ENCODE measurements at regions not wholly inside any gene's neighbourhood (a gene's known extent, or its start where the extent isn't known, plus 50 kb on each side); places are given as distances from the start of the nearest gene placed in this dataset.
"Not testable (repeated sequence)": the region's sequence is repeated elsewhere in the genome, so short reads cannot be mapped to it uniquely, and the experiment has no call there.

- not testable (repeated sequence) for DNase-seq
These were observed 265.2 kb downstream of the CRLF2 start for GRCh38 chrX:947262-947661.

GRCh38 chrX:943035-943434, 269.4 kb downstream of the CRLF2 start:
- no peak for DNase-seq

DNA sequence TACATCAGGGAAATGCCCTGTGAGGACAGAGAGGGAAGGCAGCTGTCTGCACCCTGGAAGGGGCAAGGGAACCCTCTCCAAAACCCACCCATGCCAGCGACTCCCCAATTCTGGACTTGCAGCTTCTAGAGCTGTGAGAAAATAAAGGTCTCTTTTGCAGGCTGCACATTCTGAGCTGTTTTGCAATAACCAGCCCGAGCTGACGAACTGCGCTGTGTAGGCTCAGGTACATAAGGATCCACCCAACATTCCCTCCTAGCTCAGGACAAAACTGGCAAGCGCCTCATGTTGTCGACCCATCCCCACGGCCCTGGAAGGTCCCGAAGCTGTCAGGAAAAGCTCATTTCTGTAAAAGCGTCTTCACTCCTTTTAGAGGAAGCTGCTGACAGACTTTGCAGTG, 271.8 kb downstream of the CRLF2 start:
- DNase-seq: no peak

DNA sequence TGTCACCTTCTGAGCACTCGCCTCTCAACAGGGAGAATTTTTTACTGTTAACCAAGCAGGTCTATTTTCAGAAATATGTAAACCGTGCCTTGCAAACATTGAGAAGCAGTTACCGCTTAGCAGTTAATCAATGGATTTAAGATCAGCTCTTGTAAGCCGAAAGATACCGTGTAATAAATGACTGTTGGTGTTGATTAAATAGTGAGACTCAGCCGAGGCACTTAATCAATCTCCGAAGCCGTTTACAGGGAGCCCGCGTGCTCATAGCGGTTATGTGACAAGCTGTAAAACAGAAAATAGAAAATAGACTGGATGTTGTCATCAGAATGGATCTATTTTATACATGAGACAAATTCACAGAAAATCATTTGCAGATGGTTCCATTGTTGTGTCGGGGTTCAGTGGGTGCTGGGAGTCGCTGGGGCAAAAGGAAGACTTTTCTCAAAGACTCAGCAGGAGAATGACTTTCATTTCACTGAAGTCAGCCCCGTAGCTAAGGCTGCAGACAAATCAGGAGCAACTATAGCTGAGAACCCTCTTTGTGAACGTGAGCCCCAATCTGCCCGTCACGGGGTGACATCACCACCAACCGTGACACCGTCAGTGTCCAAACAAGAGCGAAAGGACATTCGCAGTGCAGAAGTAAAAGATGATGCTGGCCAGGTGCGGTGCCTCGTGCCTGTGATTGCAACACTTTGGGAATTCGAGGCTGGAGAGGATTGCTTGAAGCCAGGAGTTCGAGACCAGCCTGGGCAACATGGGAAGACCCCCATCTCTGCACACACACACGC, 275.3 kb downstream of the CRLF2 start:
- no peak for DNase-seq

- DNase-seq: no peak
These were observed 278.8 kb downstream of the CRLF2 start for GRCh38 chrX:933611-934010.

- DNase-seq: no peak
These were observed 283.8 kb downstream of the CRLF2 start for GRCh38 chrX:928606-929005.

GRCh38 chrX:926991-927390, 285.5 kb downstream of the CRLF2 start:
- no peak for DNase-seq

- DNase-seq: no peak
These were observed 286.4 kb downstream of the CRLF2 start for GRCh38 chrX:926070-926469.

GRCh38 chrX:925652-926061, 286.8 kb downstream of the CRLF2 start:
- no peak for DNase-seq

DNA sequence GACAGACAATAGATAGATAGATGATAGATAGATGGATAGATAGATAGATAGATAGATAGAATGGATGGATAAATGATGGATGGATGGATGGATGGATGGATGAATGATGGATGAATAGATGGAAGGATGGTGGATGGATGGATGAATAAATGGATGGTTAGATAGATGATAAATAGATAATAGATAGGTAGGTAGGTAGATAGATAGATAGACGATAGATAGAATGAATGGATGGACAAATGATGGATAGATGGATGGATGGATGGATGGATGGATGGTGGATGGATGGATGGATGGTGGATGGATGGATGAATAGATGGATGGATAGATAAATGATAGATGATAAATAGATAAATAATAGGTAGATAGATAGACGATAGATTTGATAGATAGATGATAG, 287.4 kb downstream of the CRLF2 start:
- no peak for DNase-seq

- no peak for DNase-seq
These were observed 288.4 kb downstream of the CRLF2 start for GRCh38 chrX:924017-924416.

DNA sequence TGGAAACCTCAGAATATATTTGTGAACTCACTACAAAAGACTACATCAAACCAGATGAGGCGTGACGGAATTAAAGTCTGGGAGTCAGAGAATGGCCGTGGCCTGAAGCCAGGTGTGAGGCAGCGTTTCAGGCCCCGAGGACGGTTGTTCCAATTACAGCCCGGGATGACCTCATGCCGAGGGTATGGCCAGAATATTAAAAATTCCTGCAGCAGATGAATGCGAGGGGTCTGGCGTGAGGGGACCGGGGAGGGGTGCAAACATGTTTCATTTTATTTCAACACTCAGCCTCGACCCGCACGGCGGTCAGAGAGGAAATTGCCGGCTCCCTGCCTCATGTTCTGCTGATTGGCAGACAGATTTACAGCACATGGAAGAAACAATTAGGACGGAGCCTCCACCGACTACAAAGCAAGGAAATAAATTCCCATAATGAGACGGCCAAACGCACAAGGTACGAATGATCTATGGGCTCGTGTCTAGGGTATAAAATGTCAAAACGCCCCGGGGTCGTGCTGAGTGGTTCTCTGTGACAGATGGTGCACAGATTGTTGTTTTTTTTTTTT, 289.7 kb downstream of the SHOX start:
- no peak for DNase-seq

DNA sequence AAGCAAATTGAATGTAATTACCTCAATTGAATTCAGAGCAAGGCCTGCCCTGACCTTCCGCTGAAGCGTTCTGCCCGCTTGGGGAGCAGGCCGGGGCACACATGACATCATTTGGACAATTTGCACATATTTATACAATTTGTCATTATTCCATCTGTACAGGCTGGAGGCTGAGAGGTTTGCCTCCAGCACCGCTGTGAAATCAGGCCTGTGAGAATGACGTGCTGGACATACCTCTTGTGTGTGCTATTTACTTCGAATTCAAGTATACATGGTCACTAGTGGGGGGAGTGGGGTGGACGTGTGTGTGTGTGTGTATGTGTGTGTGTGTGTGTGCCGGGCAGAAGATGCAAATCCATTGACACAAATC, 285.6 kb downstream of the SHOX start:
- DNase-seq: no peak

- peak in 1 of 5 experiments; percentile 46 for DNase-seq
These were observed 285.0 kb downstream of the SHOX start for GRCh38 chrX:915427-916229.

DNA sequence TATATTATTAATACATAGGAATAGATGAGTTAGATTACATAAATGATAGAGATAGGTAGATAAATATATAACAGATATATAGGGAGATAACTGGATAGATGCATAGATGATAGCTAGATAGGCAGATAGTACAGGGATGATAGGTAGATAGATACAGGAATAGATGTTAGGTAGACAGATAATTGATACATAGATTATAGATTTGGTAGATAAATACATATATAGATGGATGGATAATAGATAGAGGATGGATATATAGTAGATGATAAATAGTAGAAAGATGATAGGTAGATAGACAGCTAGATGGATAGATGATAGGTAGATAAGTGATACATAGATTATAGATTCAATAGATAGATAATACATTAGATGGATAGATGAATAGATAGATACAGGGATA, 283.6 kb downstream of the SHOX start:
- DNase-seq: no peak

DNA sequence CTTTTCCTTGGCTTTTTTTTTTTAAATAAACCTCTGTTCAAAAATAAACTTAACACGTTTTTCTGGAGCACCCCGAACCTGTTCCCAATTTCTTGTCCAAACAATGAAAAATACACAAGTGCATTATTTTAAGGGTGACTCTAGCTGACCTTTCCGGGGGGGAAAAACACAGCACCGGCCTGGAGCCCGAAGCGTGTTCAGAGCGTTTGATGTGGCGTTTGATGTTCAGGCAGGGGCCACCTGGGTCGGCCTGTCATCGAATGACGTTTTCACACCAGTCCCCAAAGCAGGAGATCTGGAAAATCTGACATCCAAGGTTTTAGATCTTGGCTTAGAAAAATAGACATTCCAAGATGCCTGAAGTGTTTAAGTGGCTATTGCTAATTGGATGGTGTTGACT, 282.1 kb downstream of the SHOX start:
- DNase-seq: no peak

DNA sequence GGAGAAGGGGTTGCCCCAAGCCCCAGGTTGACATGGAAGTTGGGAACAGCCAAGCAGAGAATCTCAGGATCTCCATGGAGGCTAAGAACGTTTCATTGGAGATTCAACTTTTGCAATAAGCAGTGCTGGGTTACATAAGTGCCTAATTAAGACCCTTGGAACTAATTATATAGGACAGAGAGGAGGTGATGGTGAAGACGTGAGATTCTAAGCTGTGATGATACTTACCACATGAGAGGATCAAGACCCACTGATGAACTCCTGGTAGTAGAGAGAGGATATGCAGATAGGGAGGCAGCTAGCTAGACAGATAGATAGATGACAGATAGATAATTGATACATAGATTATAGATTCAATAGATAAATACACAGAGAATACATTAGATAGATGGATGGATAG, 278.5 kb downstream of the SHOX start:
- DNase-seq: not testable (repeated sequence)

GRCh38 chrX:906586-906985, 276.0 kb downstream of the SHOX start:
- no peak for DNase-seq

- DNase-seq: no peak
These were observed 275.4 kb downstream of the SHOX start for GRCh38 chrX:905848-906566.

DNA sequence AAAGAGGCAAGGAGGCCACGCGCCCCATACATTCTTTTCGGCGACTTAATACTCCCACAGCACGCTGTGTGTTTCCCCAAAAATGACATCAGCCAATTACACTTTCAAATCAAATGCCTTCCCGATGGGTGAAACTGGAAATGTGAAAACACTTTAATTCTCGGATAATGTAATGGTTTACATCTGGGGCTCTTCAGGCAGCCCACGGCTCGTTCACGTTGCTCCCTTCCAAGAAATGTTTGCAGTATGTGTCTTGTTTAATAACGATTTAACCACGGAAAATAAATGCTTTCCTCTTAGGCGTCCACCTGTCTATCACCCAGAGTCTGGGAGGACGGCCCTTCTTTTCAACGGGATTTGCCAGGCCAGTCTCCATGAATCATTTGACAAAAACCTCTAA, 272.5 kb downstream of the SHOX start:
- DNase-seq: no peak

GRCh38 chrX:896256-896655, 265.7 kb downstream of the SHOX start:
- no peak for DNase-seq

- no peak for DNase-seq
These were observed 259.5 kb downstream of the SHOX start for GRCh38 chrX:889966-890651.

- not testable (repeated sequence) for DNase-seq
These were observed 257.1 kb downstream of the SHOX start for GRCh38 chrX:887724-888123.
